Thyroid gland (tissue), 4 donors: ENCODE measurements at regions not wholly inside any gene's neighbourhood (a gene's known extent, or its start where the extent isn't known, plus 50 kb on each side); places are given as distances from the start of the nearest gene placed in this dataset.

Source experiments
- DNase-seq, 2 donors: peaks; one replicate each; pipeline ENCODE4 v3.0.0-alpha.2; 2019
- H3K27ac ChIP-seq, 3 donors: fragments of 200-600 bp; sonication (generic); 1 replicate in 2 of 3; 2 replicates in 1 of 3; pipeline ENCODE4 v1.5.1; 2016 to 2019; ENCODE audit warnings: mild to moderate bottlenecking in 1 of 3, moderate library complexity in 1 of 3
- H3K27me3 ChIP-seq: fragments of 200-600 bp; sonication (generic); one replicate; pipeline ENCODE4 v1.5.1; 2019
- H3K36me3 ChIP-seq, 2 donors: fragments of 200-600 bp; sonication (generic); one replicate each; pipeline ENCODE4 v1.5.1; 2016 to 2019
- H3K4me1 ChIP-seq, 2 donors: fragments of 200-600 bp; sonication (generic); one replicate each; pipeline ENCODE4 v1.5.1; 2017 to 2019
- H3K4me3 ChIP-seq, 3 donors: fragments of 200-600 bp; sonication (generic); replicated peaks in 1 of 3; 1 replicate in 2 of 3; 2 replicates in 1 of 3; pipeline ENCODE4 v1.5.1; 2016; ENCODE audit warnings: mild to moderate bottlenecking in 1 of 3
- H3K9me3 ChIP-seq: fragments of 200-600 bp; sonication (generic); one replicate; pipeline ENCODE4 v1.5.1; 2017
- CTCF ChIP-seq, 6 experiments: fragments of 200-600 bp in 3 of 6; fragments of 450-650 bp in 3 of 6; sonication (generic) in 3 of 6; IDR thresholded peaks; one replicate each; pipeline ENCODE4 v1.5.1; 2016 to 2019; ENCODE audit warnings: antibody characterized with exemption in 6 of 6, mild to moderate bottlenecking in 2 of 6, inconsistent platforms in 1 of 6, moderate library complexity in 1 of 6
- POLR2A ChIP-seq, 2 donors: fragments of 450-650 bp; IDR thresholded peaks; one replicate each; pipeline ENCODE4 v1.6.1; 2017; ENCODE audit warnings: antibody characterized with exemption in 2 of 2, mild to moderate bottlenecking in 2 of 2, moderate library complexity in 1 of 2
- WGBS, 2 donors: methylation state at CpG; one replicate each; pipeline ENCODE4 v1.1.5; 2017; 5-methylcytosine and 5-hydroxymethylcytosine counted together
- intact Hi-C: fragments of 100-400 bp; cut with DNase I; formaldehyde crosslinking; loops from one replicate; pipeline ENCODE4 v1.15.1; 2023

- TF ChIP-seq POLR2A (IDR thresholded peaks at IDR 0.05) = no peak
- no peak for TF ChIP-seq CTCF (IDR thresholded peaks at IDR 0.05)
- 93 to 96% methylated on average over 3 of the region's 3 CpGs for WGBS, 2 donors
- Histone ChIP-seq H3K27ac (no peak overlapping the region), H3K9me3 (no peaks in the 10 kb centered on the region), H3K4me1 (no peaks in the 10 kb centered on the region), H3K27me3 (no peaks in the 10 kb centered on the region), H3K4me3 (no peak overlapping the region), H3K36me3 (no peaks in the 10 kb centered on the region)
- intact Hi-C loops = no loop called here
- no peak for DNase-seq
Observed at GRCh38 chr4:124307143-124307542, 405.4 kb downstream of the ANKRD50 start.

GRCh38 chr4:124318292-124318691 is 394.2 kb downstream of the ANKRD50 start:
- TF ChIP-seq CTCF (IDR thresholded peaks at IDR 0.05) (no peak), POLR2A (IDR thresholded peaks at IDR 0.05) (no peak)
- H3K27ac ChIP-seq = no peak overlapping the region
- WGBS, 2 donors = 96 to 98% methylated on average over 1 of the region's 1 CpG

GRCh38 chr4:124321364-124321763 is 391.2 kb downstream of the ANKRD50 start:
- intact Hi-C loops = no loop called here
- Histone ChIP-seq H3K36me3 (no peaks in the 10 kb centered on the region), H3K9me3 (no peaks in the 10 kb centered on the region), H3K27me3 (no peaks in the 10 kb centered on the region), H3K4me3 (no peak overlapping the region), H3K27ac (no peak overlapping the region), H3K4me1 (no peaks in the 10 kb centered on the region)
- no peak for TF ChIP-seq POLR2A (IDR thresholded peaks at IDR 0.05)
- TF ChIP-seq CTCF (IDR thresholded peaks at IDR 0.05) = no peak
- WGBS, 2 donors = 78 to 84% methylated on average over 3 of the region's 3 CpGs
- no peak for DNase-seq

More at GRCh38 chr4:124318292-124318691, 394.2 kb downstream of the ANKRD50 start:
- no peak for DNase-seq
- H3K9me3 ChIP-seq = no peaks in the 10 kb centered on the region
- no peaks in the 10 kb centered on the region for H3K27me3 ChIP-seq
- H3K4me3 ChIP-seq = no peak overlapping the region
- no peaks in the 10 kb centered on the region for H3K36me3 ChIP-seq
- no peaks in the 10 kb centered on the region for H3K4me1 ChIP-seq
- intact Hi-C loops = no loop called here

- DNase-seq = no peak
- WGBS, 2 donors = 45 to 50% methylated on average over 8 of the region's 8 CpGs
- Histone ChIP-seq H3K4me3 (no peak overlapping the region), H3K9me3 (no peaks in the 10 kb centered on the region), H3K36me3 (no peaks in the 10 kb centered on the region), H3K27me3 (no peaks in the 10 kb centered on the region), H3K27ac (no peak overlapping the region), H3K4me1 (no peaks in the 10 kb centered on the region)
- no peak for TF ChIP-seq POLR2A (IDR thresholded peaks at IDR 0.05)
- TF ChIP-seq CTCF (IDR thresholded peaks at IDR 0.05) = peak; percentile 17 to 66 (median 44)
- intact Hi-C loops = no loop called here
Observed at GRCh38 chr4:124322234-124323065, 390.1 kb downstream of the ANKRD50 start.

GRCh38 chr4:124325690-124326089 is 386.8 kb downstream of the ANKRD50 start:
- no peaks in the 10 kb centered on the region for H3K4me1 ChIP-seq
- intact Hi-C loops = no loop called here

More at GRCh38 chr4:124325690-124326089, 386.8 kb downstream of the ANKRD50 start:
- TF ChIP-seq POLR2A (IDR thresholded peaks at IDR 0.05) = no peak
- no peak for TF ChIP-seq CTCF (IDR thresholded peaks at IDR 0.05)
- H3K4me3 ChIP-seq = no peak overlapping the region
- H3K9me3 ChIP-seq = no peaks in the 10 kb centered on the region
- H3K27ac ChIP-seq = no peak overlapping the region
- DNase-seq = no peak
- H3K36me3 ChIP-seq = no peaks in the 10 kb centered on the region
- H3K27me3 ChIP-seq = no peaks in the 10 kb centered on the region
